ENCODE measurements at regions not wholly inside any gene's neighbourhood (a gene's known extent, or its start where the extent isn't known, plus 50 kb on each side); places are given as distances from the start of the nearest gene placed in this dataset.
A peak's percentile ranks its signal among the peaks of the same experiment; 100 is the strongest.

DNA sequence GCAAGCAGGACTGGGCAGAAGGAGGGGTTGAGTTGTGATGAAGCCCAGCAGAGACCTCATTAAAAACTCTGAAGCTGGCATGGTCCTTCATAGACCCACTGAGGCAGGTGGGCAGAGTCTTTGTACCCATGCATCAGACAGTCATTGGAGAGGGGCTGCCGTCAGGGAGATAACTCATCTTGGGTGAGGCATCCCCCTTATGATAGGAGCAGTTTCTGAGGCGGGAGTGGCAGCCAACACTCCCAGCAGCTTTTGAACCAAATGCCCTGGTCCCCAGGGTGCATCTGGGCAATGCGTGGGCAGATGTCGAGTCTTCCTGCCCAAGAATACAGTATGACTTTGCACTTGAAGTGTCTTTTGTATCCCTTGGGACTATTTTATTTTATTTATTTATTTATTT is 68.1 kb downstream of the HTR5A start:
- DNase-seq, result no peak

DNA sequence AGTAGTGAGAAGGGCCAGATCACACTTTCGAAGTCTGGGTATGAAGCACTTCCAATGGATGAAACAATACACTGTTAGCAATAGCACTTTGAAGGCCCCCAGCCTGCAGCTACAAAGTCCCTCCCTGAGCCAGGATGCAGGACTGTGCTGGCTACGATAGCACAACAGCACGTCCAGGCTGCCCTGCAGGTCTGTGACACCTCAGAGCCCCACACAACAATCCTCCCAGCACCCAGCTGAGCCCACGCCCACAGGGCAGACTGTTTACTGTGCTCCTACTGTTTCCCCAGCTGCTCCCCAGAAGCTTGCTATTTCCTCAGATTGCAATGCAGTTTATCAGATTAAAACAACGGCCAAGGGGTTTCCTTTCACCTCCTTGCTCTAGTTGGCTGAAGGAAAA is 71.4 kb downstream of the HTR5A start:
- DNase-seq, result no peak

DNA sequence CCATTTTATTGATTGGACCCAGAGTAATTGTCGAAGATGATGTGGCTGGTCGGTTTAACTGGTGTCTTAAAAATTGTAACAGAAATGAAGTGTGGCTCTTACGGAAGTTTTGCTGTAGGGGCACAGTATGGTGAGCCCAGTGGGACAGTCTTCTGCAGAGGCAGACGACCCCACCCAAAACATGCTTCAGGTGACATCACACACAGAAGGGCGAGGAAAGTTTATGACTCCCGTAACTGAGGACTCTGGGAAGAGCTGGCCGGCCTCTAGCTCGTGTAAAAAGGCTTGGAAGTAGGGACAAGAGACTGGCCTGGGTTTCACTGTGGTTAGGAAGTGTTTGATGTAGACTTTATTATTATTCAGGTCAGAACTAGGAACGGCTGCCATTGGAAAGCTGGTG is 73.3 kb downstream of the HTR5A start:
- no peak for DNase-seq

DNA sequence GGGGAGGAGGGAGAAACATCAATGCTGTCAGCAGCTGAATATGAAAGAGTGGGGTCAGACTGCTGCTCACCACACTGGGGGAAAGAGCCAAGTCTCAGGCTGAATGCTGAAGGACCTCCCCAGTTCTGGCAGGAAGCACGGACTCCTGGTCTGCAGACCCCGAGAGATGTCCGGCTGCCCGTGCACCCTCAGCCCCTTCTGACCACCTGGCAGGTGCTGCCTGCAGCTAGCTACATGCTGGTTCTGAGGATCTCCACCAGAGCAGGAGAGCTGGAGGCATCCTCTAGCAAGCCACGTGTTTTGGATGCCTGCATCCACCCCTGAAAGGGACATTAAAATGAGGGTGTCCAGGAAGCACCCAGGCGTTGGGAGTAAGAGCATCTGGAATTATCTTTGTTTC is 74.2 kb downstream of the HTR5A start:
- no peak for DNase-seq

DNA sequence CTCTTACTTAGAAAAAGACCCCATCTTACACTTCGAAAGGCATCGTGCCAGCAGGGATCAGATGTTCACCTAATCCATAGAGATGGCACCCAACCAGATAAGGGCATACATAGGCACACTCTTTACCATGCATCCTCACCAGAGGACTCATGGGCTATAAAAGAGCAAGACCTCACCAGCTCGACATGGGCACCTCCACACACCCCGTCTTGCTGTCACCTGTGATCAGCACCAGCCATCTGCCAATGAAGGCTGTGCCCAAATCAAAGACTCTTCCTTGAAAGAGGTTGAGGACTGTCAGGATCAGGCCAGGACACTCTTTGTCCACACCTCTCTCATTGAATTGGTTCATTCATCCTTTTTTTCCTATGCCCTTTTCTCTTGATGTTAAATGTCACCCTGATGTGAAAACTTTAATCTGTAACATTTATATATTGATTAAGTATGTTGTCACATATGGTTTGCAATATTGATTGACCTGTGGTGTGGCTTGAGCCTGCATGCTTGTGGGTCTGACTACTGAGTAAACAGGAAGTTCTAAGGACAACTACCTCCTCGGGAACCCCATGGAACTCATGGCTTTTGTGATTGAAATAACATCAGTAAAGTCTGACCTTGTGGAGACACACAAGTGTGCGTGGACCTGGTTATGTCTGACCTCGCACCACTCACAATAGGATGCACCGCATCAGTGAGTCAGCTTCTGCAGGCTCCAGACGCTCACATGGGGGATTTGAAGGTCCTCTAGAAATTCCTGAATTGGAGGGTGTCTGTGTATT is 75.5 kb downstream of the HTR5A start:
- no peak for DNase-seq

DNA sequence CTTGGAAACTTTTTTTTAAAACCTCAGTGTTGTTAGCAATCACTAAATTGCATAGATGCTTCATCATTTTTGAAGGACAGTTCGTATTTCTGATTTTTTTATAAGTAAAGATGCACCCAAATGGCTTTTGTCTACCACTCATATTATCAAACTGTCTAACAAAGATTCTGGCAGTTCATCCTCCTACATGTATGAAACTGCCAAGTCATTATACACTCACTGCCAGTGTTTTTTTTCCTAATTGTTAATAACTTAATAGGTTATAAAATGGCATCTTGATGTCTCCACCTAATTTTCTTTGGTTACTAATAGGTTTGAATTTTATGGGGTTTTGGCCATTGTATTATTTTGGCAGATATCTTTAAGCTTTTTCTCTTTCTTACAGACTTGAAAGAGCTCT is 77.0 kb downstream of the HTR5A start:
- no peak for DNase-seq

DNA sequence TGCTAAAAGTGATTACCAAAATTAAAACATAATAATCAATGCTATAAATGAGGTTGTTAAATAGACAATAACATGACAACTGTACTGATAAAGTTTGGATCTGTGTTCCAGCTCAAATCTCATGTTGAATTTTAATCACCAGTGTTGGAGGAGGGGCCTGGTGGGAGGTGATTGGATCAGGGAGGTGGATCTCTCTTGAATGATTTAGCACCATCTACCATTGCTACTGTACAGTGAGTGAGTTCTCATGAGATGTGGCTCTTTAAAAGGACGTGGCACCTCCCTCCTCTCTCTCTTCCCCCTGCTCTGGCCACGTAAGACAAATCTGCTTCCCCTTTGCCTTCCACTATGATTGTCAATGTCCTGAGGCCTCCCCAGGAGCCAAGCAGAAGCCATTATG is 77.5 kb downstream of the HTR5A start:
- DNase-seq, result peak in 1 of 4 experiments; percentile 10

DNA sequence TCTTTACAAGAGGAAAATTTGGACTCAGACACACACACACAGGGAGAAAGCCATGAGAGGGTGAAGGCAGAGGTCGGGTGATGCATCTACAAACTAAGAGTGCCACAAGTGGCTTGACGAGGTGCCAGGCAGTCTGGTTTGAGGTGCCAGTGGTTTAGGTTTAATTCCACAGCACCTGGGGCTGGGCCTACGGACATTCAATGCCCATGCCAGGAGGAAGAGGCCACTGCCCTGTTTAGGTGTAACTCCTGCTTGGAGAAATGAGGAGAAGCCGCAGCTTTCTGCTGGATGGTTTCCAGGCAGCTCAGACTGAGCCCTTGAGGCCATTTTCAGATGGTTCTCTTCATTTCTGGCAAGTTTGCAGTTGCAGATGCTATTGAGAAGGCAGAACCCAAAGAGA is 83.6 kb downstream of the HTR5A start:
- no peak for DNase-seq

DNA sequence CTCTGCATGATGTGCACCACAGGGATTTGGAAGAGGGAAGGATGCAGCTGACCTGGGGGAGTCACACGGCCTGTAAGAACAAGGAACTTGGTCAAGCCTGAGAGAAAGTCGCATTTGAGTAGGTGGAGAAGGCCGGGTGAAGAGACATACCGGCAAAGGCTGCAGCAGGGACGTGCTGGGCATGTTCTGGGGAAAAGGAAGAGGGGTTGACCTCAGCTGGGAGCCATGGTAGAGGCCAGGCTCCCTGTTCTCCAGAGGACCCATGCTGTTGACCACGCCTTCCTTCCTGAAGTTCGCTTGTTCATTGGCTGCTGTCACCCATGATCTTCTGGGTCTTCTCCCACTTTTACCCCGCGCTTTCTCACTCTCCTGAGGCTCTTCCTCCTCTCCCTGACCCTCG is 84.5 kb downstream of the HTR5A start:
- DNase-seq, result no peak

DNA sequence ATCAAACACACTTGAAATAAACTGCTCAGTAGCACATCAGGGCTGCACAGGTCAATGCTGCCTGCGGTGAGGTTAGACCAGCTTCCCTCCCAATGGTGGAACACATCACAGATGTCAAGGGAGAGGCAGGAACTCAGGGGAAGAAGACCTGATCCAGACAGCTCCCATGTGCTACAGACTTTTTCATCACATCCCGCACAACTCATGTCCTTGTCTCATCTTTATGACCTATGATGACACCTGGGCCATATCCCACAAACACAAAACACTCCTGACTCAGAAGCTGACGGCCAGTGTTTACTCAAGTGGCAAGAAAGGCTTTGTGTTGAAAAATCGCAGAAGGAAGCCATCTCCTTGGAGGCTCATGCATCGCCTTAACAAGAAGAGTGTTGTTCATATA is 91.6 kb downstream of the HTR5A start:
- no peak for DNase-seq

DNA sequence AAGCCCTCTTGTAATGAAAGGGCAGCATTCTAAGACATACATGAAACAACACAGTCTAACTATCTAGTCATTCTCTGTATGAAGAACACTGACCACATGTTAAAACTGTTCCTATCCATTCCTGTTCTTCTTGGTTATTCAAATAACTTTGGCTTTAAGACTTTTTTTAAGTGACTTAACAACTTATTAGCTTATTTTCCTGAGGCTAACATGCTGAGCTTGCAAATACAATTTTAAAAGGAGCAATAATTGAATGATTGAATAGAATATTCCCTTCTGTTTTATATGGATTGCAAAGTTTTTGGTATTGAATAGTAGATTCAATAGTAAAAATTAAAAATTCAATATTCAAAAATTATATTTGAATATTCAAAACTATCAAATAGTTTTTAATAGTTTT is 92.3 kb downstream of the HTR5A start:
- DNase-seq, result no peak

DNA sequence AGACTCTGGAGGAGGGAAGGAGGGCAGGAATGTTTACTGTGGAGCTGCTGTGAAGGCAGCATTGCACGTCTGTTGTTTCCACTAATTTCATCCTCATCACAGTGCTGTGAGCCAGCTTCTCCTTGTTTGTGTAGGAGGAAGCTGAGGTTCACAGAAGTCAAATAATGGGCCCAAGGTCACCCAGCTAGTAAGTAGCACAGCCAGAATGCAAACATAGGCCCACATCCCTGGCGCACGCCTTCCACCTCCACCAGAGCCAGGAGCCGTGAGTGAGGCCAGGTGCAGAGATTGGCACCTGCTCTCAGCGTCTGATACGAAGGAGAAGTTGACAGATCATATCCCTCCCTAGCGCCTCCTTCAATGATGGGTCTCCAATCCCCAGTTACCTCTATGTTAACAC is 93.6 kb downstream of the HTR5A start:
- no peak for DNase-seq

DNA sequence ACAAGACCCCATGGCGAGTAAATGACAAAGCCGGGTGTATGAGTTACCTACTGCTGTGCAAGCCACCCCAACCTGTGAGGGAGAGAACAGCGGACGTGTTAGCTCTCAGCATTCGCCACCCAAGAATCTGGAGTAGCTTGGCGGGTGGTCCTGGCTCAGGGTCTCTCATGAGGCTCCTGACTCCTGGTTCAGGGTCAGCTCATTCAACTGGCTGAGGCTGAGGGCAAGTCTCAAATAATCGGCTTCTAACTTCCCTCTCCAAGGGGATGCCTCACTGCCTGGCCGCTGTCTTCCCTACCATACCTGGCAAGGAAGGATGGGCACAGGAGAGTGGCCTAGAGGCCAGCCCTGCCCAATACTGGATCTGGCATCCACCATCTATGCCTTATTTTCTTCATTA is 94.2 kb downstream of the HTR5A start:
- DNase-seq, result no peak

DNA sequence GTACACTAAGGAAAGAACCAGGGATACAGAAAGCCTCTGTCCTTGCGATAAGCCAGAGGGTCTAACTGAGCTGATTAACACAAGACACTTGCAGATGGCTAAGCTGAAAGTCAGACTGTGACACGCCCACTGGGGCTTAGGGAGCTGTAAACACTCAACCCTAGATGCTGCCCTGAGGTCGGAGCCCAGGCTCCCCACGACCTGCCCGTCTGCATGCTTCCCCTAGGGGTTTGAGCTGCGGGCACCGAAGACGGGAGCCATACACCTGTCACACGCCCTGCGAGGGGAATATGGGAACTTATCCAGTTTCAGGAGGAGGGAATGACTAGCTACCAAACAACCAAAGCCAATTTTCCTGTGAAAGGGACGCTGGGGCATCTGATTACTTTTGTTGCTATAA is 96.0 kb downstream of the HTR5A start:
- DNase-seq, result no peak

DNA sequence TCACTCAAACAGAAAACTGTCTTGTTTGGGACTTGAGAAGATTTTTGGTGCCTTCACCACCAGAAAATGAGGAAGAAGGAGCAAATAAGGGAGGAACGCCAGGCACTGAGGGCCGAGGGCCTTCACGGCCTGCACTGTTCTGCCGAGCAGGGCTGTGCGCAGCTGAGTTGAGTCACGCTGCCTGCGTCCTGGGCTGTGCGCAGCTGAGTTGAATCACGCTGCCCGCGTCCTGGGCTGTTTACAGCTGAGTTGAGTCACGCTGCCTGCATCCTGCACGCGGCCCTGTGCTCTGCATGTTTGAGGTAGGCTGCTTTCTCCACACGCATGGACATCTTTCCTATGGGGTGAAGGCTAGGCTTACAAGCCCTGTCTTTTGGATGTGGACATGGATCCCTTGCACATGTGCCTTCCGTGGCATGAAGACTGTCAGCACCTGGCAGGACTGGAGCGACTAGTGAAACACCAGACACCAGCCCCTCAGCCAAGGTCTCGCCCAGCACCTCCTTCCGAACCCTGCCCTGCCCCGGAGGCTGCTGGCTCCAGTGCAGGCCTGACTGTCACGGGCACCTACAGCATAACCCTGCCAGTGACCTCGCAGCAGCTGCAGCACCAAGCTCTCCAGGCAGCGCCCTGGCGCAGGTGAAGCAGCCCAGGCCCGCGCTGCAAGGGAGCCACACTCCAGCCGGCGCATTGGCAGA is 96.7 kb downstream of the HTR5A start:
- DNase-seq, result peak in 3 of 4 experiments; percentile 48 to 70 (median 54)

DNA sequence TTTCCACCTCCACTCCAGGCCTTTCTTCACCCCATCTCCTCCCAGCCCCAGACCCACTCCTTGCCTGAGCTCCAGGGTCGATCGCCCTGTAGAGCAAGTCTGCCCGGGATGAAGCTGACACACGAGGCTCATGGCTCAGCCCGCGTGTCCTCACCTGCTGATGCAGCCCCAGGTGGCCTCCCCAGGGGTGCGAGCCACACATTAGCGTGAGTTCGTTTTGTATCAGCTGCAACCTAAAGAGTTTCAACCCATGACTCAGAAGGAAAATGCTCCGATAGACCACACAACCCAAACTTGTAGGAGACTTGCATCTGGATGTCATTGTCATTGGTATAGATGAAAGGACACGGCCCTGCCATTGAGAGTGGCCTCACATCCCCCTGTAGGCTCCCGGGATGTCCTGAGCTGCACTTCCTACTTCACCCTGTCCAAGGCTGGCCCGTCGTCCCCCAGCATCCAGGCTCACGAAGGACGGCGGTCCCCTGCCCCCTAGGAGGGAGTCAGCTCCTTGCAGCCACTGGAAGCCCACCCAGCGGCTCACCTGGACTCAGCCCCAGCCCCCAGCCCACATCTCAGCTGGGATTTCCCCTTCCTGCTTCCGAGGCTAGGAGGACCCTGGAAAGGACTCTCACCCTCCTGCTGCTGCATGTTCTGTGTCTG is 97.7 kb downstream of the HTR5A start:
- DNase-seq, result no peak

DNA sequence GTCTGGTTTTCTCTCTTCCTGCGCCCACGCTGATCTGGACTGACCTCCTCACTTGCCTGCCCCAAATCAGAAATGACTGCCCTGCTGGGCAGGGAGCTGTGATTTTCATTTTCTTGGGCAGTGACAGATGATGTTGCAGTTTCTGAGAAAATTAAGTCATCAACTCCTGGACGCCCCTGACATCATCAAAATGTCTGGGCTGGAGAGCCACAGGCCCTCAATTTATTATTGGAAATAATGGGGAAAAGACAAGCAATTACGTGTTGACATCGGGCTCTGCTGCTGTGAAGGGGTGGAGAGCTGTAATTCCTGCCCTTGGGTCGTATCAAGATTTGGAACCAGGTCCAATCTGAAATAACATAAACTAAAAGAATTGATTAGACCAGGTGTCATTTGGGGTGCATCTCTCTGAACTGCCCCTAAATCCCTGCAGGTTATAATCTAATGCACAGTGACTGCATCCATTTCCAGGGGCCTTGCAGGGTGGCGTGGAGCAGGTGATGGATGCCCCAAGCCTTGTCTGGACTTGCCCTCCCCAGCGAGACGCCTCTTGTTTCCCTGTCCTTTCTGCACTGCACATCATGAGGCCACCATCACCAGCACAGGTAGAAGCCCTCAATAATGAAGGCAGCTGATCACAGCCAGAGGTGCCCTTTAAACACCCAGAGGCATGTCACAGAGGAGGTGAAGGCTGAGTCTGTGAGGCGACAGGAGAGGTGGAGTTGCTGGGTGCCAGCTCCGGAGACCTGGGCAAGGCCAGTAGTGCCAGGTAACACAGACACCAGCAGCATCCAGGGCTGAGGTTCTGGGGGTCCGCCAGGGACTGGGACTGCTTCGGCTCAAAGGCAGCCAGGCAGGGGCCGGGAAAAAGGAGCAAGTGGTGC is 98.7 kb downstream of the HTR5A start:
- no peak for DNase-seq

DNA sequence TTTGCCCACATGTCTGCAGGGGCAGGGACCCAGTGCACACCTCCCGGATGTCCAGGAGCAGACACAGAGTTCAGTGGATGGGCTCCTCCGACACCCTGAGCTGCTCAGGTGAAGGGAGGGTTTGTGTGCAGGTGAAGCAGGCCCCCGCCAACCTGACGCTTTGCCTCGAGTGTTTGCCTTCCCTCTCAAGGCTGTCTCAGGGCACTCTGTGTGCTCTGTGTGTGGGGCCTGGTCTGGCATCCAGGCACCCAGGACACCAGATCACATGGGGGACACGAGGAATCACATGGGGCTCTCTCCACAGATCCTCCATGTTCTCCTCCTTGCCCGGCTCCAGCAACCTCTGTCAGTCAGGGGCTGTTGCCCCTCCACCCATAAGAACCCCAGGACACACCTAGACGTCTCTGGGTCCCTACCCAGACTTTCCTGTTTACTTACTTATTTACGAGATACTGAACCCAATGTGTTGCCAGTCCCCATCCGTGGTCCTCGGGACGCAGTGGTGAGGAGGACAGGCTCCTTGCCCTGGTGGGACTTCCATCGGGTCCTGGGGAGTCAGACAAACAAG is 99.5 kb downstream of the HTR5A start:
- no peak for DNase-seq

DNA sequence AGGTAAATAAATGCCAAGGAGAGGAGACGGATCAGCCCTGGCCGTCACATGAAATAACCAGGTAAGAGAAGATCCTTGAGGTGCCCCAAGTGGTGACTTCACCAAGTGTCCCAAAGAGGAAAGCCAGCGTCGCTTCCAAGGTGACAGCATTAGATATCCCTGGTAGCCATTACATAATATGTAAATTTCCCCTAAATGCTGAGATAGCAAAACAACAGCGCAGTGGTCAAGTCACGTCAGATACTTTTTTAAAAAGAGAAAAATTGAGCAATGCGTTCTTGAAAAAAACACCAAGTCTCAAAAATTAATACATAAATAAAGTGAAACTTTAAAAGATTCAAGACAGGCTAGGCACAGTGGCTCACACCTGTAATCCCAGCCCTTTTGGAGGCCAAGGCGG is 100.2 kb downstream of the HTR5A start:
- DNase-seq, result no peak

DNA sequence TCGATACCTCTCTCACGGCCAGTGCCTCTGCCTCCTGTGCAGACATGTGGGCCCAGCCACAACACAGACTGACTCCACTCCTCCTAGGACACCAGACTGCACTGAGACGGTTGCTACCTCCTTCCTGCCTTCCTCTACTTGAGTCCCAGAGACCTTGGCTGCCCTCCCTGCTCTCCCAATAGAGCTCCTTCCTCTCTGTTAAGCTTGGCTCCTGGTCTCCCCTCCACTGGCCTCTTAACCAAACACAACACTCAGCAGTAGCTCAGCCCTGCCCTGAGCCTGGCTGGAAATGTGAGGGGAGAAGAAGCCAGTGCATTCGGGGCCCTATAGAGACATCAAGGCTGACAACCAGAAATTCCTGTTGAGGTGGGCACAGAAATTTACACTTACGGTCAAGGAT is 102.0 kb downstream of the HTR5A start:
- no peak for DNase-seq

DNA sequence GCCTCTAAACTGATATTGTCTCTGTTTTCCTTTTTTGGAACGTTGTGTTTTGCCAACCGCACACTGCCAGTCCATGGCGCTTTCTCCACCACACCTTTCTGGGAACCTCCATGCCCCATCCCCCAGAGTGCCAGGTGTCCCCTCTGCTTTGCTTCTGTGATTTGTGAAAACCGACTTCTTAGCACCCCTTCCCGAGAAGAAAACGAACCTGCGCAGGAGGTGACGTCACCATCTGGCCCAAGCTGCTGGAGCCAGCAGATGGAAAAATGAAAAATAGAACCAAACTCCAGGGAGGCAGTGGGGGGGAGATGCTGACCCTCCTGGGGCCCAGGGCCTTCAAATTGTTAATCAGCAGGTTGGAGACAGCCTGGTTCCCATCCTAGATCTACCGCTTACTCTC is 103.8 kb downstream of the HTR5A start:
- no peak for DNase-seq

DNA sequence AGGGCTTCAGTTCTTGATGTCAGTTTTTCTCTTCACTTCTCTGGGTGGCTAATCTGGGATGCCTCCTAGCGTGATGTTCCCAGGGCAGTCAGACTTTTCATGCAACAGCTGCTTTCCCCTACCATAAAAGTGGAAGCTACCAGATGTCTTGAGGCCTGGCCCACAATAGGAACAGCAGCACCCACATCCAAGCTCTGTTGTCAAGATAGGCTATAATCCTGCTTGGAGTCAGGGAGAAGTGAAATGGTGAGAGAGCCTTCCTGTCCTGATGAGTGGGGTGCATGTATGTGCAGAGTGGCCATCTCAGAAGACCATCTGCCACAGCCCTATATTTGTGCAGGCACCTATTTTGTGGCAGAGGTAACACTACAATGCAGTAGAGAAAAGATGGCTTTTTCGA is 108.0 kb downstream of the HTR5A start:
- DNase-seq, result no peak

DNA sequence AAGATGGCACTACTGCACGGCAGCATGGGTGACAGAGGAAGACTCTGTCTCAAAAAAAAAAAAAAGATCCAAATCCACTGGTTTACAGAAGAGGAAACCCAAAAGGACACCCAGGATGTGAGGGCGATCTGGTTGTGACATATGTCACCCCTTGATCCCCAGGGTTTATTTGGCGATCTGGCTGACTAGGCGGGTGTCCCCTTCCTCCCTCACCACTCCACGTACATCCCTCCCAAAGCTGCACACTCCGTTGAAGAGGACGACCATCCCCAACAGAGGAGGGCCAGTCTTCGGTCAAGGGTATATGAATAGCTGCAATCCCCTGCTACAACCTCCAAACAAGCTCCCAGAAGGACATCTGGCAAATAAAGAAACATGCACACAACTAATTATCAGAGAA is 111.6 kb downstream of the HTR5A start:
- no peak for DNase-seq

Data from suppressor macrophage (primary cell).